GM23338 (cell line): ENCODE measurements at regions not wholly inside any gene's neighbourhood (a gene's known extent, or its start where the extent isn't known, plus 50 kb on each side); places are given as distances from the start of the nearest gene placed in this dataset.

Source experiments
- ATAC-seq: fragments of 200-7000 bp; cut with Tn5 transposase; 3 replicates; pipeline ENCODE4 v1.9.1; 2020
- DNase-seq: peaks from one replicate; pipeline ENCODE4 v3.0.0-alpha.2; 2015; ENCODE audit warnings: low spot score
- H2AFZ ChIP-seq: fragments of 200-600 bp; sonication (generic); 2 replicates; pipeline ENCODE4 v1.8.0; 2016; ENCODE audit warnings: antibody characterized with exemption, mild to moderate bottlenecking, moderate library complexity
- H3F3A ChIP-seq: fragments of 200-600 bp; sonication (generic); replicated peaks from 2 replicates; pipeline ENCODE4 v1.8.0; 2017; ENCODE audit warnings: antibody characterized with exemption, mixed run types, low read depth
- H3K27ac ChIP-seq: fragments of 200-600 bp; sonication (generic); 2 replicates; pipeline ENCODE4 v1.6.1; 2016; ENCODE audit warnings: low read depth
- H3K27me3 ChIP-seq: fragments of 200-600 bp; sonication (generic); 2 replicates; pipeline ENCODE4 v1.8.0; 2016; ENCODE audit warnings: mild to moderate bottlenecking, mixed run types, moderate library complexity; ENCODE audit not compliant: insufficient read depth
- H3K36me3 ChIP-seq: fragments of 200-600 bp; sonication (generic); 2 replicates; pipeline ENCODE4 v1.8.0; 2016; ENCODE audit warnings: mild to moderate bottlenecking; ENCODE audit not compliant: insufficient read depth
- H3K4me1 ChIP-seq: fragments of 200-600 bp; sonication (generic); 2 replicates; pipeline ENCODE4 v1.8.0; 2016; ENCODE audit warnings: mild to moderate bottlenecking, moderate library complexity; ENCODE audit not compliant: insufficient read depth
- H3K4me2 ChIP-seq: fragments of 200-600 bp; sonication (generic); 2 replicates; pipeline ENCODE4 v1.7.1; 2017; ENCODE audit warnings: mixed run types
- H3K4me3 ChIP-seq: fragments of 200-600 bp; sonication (generic); 2 replicates; pipeline ENCODE4 v1.6.1; 2016; ENCODE audit warnings: mixed run types
- H3K79me2 ChIP-seq: fragments of 200-600 bp; sonication (generic); replicated peaks from 2 replicates; pipeline ENCODE4 v1.8.0; 2017; ENCODE audit warnings: mild to moderate bottlenecking; ENCODE audit not compliant: insufficient read depth
- H3K9me2 ChIP-seq: fragments of 200-600 bp; sonication (generic); 2 replicates; pipeline ENCODE4 v1.8.0; 2017; ENCODE audit not compliant: insufficient read depth
- H4K20me1 ChIP-seq: fragments of 200-600 bp; sonication (generic); replicated peaks from 2 replicates; pipeline ENCODE4 v1.8.0; 2017; ENCODE audit warnings: mild to moderate bottlenecking; ENCODE audit not compliant: insufficient read depth
- H3K27ac Mint-ChIP-seq: 2 replicates; pipeline ENCODE4 v1.8.0; 2020; ENCODE audit warnings: inconsistent platforms, mild to moderate bottlenecking, moderate library complexity, mixed read lengths
- H3K27me3 Mint-ChIP-seq: 3 replicates; pipeline ENCODE4 v1.8.0; 2022; ENCODE audit warnings: low read depth, mild to moderate bottlenecking, moderate library complexity, mixed read lengths, inconsistent platforms; ENCODE audit not compliant: insufficient read depth, poor library complexity
- H3K36me3 Mint-ChIP-seq: 3 replicates; pipeline ENCODE4 v1.8.0; 2021; ENCODE audit warnings: low read depth, mild to moderate bottlenecking, inconsistent platforms, moderate library complexity, mixed read lengths
- H3K4me1 Mint-ChIP-seq: 3 replicates; pipeline ENCODE4 v1.8.0; 2020; ENCODE audit warnings: mild to moderate bottlenecking, inconsistent platforms, mixed read lengths
- H3K4me3 Mint-ChIP-seq: 3 replicates; pipeline ENCODE4 v1.8.0; 2021; ENCODE audit warnings: moderate library complexity, mild to moderate bottlenecking, inconsistent platforms, mixed read lengths
- H3K9me3 Mint-ChIP-seq: 3 replicates; pipeline ENCODE4 v1.8.0; 2020; ENCODE audit warnings: moderate library complexity, mild to moderate bottlenecking, inconsistent platforms, mixed read lengths
- EZH2phosphoT487 ChIP-seq: fragments of 200-600 bp; sonication (generic); IDR thresholded peaks from one replicate; pipeline ENCODE4 v1.8.1; 2018; ENCODE audit warnings: antibody characterized with exemption; ENCODE audit not compliant: unreplicated experiment
- JUNB ChIP-seq: IDR thresholded peaks from one replicate; pipeline ENCODE4 v1.6.1; 2016; ENCODE audit warnings: antibody characterized with exemption; ENCODE audit not compliant: unreplicated experiment
- NANOG ChIP-seq: IDR thresholded peaks from 2 replicates; pipeline ENCODE4 v1.6.1; 2016; ENCODE audit warnings: antibody characterized with exemption, borderline replicate concordance
- POLR2AphosphoS5 ChIP-seq: IDR thresholded peaks from 2 replicates; pipeline ENCODE4 v1.6.1; 2016; ENCODE audit warnings: antibody characterized with exemption, low read depth
- STAT1 ChIP-seq: IDR thresholded peaks from one replicate; pipeline ENCODE4 v1.6.1; 2016; ENCODE audit warnings: antibody characterized with exemption; ENCODE audit not compliant: unreplicated experiment
- ZNF114 ChIP-seq: fragments of 250-450 bp; sonication (Bioruptor Pico); IDR thresholded peaks from 2 replicates; pipeline ENCODE4 v1.5.0; 2020; ENCODE audit warnings: mild to moderate bottlenecking, moderate library complexity
- ZNF331 ChIP-seq: fragments of 250-450 bp; sonication (Bioruptor Pico); IDR thresholded peaks from 2 replicates; pipeline ENCODE4 v1.5.0; 2020; ENCODE audit warnings: low read depth, mild to moderate bottlenecking, moderate library complexity
- TF ChIP-seq, protein P1 (sequence below): fragments of 250-450 bp; sonication (Bioruptor Pico); IDR thresholded peaks from 2 replicates; pipeline ENCODE4 v1.5.0; 2020; ENCODE audit warnings: mild to moderate bottlenecking, moderate library complexity
- TF ChIP-seq, protein P2 (sequence below): IDR thresholded peaks from 2 replicates; pipeline ENCODE4 v1.6.1; 2016; ENCODE audit warnings: antibody characterized with exemption
- TF ChIP-seq, protein P3 (sequence below), 2 experiments: fragments of 200-600 bp in 1 of 2; sonication (generic) in 1 of 2; conservative IDR thresholded peaks; 2 replicates each; pipeline versions ENCODE4 v1.5.1 to v1.6.1; 2016 to 2017; ENCODE audit warnings: antibody characterized with exemption in 2 of 2, low read depth in 2 of 2, mild to moderate bottlenecking in 2 of 2, moderate library complexity in 1 of 2

DNA sequence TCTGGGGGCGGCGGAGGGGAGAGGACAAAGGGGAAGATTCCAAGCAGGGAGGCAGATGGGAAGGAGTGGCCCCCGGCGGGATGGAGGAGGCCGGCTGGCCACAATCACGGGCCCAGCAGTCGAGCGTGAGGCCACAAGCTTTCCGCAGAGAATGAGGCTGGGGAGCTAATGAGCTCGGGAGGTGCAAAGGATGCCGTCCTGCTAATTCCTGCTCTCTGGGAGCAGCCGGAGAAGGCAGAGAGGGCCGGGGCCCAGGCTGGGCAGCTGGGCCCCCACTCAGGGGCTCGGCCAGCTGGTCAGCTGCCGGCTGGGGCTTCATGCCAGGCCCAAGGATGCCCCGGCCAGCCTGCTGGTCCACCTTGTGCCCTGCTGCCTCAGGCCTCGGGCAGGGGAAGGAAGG is 98.1 kb upstream of the LHX5 start (continued):
- TF ChIP-seq, protein P1, sequence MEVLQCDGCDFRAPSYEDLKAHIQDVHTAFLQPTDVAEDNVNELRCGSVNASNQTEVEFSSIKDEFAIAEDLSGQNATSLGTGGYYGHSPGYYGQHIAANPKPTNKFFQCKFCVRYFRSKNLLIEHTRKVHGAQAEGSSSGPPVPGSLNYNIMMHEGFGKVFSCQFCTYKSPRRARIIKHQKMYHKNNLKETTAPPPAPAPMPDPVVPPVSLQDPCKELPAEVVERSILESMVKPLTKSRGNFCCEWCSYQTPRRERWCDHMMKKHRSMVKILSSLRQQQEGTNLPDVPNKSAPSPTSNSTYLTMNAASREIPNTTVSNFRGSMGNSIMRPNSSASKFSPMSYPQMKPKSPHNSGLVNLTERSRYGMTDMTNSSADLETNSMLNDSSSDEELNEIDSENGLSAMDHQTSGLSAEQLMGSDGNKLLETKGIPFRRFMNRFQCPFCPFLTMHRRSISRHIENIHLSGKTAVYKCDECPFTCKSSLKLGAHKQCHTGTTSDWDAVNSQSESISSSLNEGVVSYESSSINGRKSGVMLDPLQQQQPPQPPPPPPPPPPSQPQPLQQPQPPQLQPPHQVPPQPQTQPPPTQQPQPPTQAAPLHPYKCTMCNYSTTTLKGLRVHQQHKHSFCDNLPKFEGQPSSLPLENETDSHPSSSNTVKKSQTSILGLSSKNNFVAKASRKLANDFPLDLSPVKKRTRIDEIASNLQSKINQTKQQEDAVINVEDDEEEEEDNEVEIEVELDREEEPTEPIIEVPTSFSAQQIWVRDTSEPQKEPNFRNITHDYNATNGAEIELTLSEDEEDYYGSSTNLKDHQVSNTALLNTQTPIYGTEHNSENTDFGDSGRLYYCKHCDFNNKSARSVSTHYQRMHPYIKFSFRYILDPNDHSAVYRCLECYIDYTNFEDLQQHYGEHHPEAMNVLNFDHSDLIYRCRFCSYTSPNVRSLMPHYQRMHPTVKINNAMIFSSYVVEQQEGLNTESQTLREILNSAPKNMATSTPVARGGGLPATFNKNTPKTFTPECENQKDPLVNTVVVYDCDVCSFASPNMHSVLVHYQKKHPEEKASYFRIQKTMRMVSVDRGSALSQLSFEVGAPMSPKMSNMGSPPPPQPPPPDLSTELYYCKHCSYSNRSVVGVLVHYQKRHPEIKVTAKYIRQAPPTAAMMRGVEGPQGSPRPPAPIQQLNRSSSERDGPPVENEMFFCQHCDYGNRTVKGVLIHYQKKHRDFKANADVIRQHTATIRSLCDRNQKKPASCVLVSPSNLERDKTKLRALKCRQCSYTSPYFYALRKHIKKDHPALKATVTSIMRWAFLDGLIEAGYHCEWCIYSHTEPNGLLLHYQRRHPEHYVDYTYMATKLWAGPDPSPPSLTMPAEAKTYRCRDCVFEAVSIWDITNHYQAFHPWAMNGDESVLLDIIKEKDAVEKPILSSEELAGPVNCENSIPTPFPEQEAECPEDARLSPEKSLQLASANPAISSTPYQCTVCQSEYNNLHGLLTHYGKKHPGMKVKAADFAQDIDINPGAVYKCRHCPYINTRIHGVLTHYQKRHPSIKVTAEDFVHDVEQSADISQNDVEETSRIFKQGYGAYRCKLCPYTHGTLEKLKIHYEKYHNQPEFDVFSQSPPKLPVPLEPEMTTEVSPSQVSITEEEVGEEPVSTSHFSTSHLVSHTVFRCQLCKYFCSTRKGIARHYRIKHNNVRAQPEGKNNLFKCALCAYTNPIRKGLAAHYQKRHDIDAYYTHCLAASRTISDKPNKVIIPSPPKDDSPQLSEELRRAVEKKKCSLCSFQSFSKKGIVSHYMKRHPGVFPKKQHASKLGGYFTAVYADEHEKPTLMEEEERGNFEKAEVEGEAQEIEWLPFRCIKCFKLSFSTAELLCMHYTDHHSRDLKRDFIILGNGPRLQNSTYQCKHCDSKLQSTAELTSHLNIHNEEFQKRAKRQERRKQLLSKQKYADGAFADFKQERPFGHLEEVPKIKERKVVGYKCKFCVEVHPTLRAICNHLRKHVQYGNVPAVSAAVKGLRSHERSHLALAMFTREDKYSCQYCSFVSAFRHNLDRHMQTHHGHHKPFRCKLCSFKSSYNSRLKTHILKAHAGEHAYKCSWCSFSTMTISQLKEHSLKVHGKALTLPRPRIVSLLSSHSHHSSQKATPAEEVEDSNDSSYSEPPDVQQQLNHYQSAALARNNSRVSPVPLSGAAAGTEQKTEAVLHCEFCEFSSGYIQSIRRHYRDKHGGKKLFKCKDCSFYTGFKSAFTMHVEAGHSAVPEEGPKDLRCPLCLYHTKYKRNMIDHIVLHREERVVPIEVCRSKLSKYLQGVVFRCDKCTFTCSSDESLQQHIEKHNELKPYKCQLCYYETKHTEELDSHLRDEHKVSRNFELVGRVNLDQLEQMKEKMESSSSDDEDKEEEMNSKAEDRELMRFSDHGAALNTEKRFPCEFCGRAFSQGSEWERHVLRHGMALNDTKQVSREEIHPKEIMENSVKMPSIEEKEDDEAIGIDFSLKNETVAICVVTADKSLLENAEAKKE = no peak

DNA sequence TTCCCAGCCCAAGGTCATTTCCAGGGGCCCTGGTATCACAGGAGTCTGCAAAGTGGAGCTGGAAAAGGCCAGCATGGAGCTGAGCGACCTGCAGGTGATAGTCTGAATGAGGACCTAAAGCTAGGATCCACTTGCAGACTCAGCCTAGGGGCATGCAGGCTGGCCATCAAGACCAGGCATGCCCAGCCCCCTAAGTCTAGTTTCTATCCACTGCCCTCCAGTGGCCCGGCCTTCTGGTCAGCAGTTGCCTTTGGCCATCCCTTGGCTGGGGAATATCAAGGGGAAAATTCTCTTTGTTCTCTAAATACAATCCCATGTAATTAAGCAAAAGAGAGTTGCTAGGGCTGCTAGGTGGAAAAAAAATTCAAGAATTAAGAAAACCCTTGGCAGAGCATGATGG is 96.3 kb upstream of the LHX5 start:
- peaks cover 8% of the 10 kb centered on the region; the same call in 2 of the 3 replicates for H3K4me1 Mint-ChIP-seq
- H3F3A ChIP-seq = no peaks in the 10 kb centered on the region

More for the DNA sequence above, 96.3 kb upstream of the LHX5 start:
- DNase-seq (no peak), ATAC-seq (no peak)
- no peak overlapping the region for H3K4me3 Mint-ChIP-seq
- Histone ChIP-seq H2AFZ (no peak overlapping the region), H3K4me3 (no peak overlapping the region), H3K36me3 (no peaks in the 10 kb centered on the region), H3K27me3 (no peaks in the 10 kb centered on the region), H3K4me2 (no peak overlapping the region), H4K20me1 (no peaks in the 10 kb centered on the region), H3K4me1 (peaks cover 7% of the 10 kb centered on the region), H3K9me2 (0 out of 2 replicates have a peak, but pooled peaks cover 5% of the 10 kb centered on the region), H3K27ac (no peak overlapping the region), H3K79me2 (no peaks in the 10 kb centered on the region)
- no peak overlapping the region for H3K27ac Mint-ChIP-seq
- H3K27me3 Mint-ChIP-seq = peaks cover 11% of the 10 kb centered on the region
- TF ChIP-seq EZH2phosphoT487 (no peak), POLR2AphosphoS5 (no peak), NANOG (no peak), ZNF331 (no peak), JUNB (no peak), ZNF114 (CRISPR knock-in tag) (no peak), STAT1 (no peak)
- TF ChIP-seq, protein P2, sequence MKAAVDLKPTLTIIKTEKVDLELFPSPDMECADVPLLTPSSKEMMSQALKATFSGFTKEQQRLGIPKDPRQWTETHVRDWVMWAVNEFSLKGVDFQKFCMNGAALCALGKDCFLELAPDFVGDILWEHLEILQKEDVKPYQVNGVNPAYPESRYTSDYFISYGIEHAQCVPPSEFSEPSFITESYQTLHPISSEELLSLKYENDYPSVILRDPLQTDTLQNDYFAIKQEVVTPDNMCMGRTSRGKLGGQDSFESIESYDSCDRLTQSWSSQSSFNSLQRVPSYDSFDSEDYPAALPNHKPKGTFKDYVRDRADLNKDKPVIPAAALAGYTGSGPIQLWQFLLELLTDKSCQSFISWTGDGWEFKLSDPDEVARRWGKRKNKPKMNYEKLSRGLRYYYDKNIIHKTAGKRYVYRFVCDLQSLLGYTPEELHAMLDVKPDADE = no peak
- TF ChIP-seq, protein P3, sequence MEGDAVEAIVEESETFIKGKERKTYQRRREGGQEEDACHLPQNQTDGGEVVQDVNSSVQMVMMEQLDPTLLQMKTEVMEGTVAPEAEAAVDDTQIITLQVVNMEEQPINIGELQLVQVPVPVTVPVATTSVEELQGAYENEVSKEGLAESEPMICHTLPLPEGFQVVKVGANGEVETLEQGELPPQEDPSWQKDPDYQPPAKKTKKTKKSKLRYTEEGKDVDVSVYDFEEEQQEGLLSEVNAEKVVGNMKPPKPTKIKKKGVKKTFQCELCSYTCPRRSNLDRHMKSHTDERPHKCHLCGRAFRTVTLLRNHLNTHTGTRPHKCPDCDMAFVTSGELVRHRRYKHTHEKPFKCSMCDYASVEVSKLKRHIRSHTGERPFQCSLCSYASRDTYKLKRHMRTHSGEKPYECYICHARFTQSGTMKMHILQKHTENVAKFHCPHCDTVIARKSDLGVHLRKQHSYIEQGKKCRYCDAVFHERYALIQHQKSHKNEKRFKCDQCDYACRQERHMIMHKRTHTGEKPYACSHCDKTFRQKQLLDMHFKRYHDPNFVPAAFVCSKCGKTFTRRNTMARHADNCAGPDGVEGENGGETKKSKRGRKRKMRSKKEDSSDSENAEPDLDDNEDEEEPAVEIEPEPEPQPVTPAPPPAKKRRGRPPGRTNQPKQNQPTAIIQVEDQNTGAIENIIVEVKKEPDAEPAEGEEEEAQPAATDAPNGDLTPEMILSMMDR (conservative IDR thresholded peaks at IDR 0.05; ENCODE audit: low read depth in 2 of 2) = peak in 1 of 2 experiments; percentile 26; a peak in 1 of 4 replicates
- H3K36me3 Mint-ChIP-seq = no peaks in the 10 kb centered on the region
- no peaks in the 10 kb centered on the region; the same call in 1 of the 3 replicates for H3K9me3 Mint-ChIP-seq
